ENCODE measurements at regions not wholly inside any gene's neighbourhood (a gene's known extent, or its start where the extent isn't known, plus 50 kb on each side); places are given as distances from the start of the nearest gene placed in this dataset.
"Not testable (repeated sequence)": the region's sequence is repeated elsewhere in the genome, so short reads cannot be mapped to it uniquely, and the experiment has no call there.

- DNase-seq, result no peak
- in situ Hi-C loops (cut with HindIII; ENCODE audit: low pct_ligation_motif_present, low pct_unique_long_range_greater_than_20kb, low sequenced_read_pairs), result no loop called here
These were observed 238.1 kb upstream of the MAF start for GRCh38 chr16:79838496-79839259.

DNA sequence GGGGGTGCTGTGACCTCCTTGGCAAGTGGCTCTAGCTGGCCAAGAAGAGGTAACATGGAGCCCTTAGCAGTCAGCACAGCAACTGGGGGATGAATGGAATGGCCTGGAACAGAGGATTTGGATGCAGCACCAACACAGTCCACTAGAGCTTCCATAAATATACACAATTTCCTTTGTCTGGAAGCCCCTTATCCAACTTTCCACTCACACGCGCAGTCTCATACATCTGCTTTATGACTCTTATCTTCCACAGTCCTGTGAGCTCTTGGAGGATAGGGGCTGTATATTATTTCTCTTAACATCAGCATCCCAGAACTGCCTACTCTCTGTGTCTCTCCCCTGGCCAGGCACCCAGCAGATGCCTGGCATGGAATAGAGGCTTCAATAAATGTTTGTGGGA lies 235.6 kb upstream of the MAF start:
- in situ Hi-C loops (cut with HindIII; ENCODE audit: low pct_ligation_motif_present, low pct_unique_long_range_greater_than_20kb, low sequenced_read_pairs), result no loop called here

DNA sequence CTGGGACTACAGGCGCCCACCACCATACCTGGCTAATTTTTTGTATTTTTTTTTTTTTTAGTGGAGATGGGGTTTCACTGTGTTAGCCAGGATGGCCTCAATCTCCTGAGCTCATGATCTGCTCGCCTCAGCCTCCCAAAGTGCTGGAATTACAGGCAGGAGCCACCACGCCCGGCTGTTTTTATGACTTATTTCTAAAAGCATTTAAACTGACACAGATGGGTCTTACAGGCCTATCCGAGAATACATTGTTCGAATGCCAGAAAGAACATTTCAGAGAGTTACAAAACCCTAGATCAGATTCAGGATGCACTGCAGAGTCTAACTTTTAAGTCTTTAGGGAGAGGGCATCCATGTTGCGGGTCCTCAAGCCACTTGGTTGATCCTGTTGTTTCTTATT lies 234.7 kb upstream of the MAF start:
- DNase-seq, result no peak
- in situ Hi-C loops (cut with HindIII; ENCODE audit: low pct_ligation_motif_present, low pct_unique_long_range_greater_than_20kb, low sequenced_read_pairs), result no loop called here

More for the DNA sequence above, 235.6 kb upstream of the MAF start:
- DNase-seq, result no peak

DNA sequence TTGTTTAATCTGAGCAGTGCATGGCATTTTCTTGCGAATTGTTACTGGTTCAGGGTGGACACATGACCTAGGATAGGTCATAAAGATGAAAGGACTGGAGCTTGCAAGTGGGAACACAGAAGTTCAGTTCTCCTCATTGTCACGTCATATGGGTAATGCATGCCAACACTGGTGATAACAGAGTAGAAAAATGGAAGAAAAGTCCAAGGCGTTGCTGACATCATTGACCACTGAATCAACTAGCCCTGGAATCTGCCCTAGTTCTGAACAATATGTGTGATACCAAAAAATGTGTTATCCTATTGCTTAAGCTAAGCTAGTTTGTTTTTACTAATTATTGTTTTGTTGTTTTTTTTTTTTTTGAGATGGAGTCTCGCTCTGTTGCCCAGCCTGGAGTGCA lies 234.2 kb upstream of the MAF start:
- DNase-seq, result no peak
- in situ Hi-C loops (cut with HindIII; ENCODE audit: low pct_ligation_motif_present, low pct_unique_long_range_greater_than_20kb, low sequenced_read_pairs), result no loop called here

GRCh38 chr16:79834003-79834402 lies 233.5 kb upstream of the MAF start:
- in situ Hi-C loops (cut with HindIII; ENCODE audit: low pct_ligation_motif_present, low pct_unique_long_range_greater_than_20kb, low sequenced_read_pairs); DNase-seq: not testable (repeated sequence)

- DNase-seq, result no peak
- in situ Hi-C loops (cut with HindIII; ENCODE audit: low pct_ligation_motif_present, low pct_unique_long_range_greater_than_20kb, low sequenced_read_pairs), result no loop called here
These were observed 233.0 kb upstream of the MAF start for GRCh38 chr16:79833559-79833958.

GRCh38 chr16:79826732-79827475 lies 226.4 kb upstream of the MAF start:
- no peak for DNase-seq
- in situ Hi-C loops (cut with HindIII; ENCODE audit: low pct_ligation_motif_present, low pct_unique_long_range_greater_than_20kb, low sequenced_read_pairs), result no loop called here

- in situ Hi-C loops (cut with HindIII; ENCODE audit: low pct_ligation_motif_present, low pct_unique_long_range_greater_than_20kb, low sequenced_read_pairs), result no loop called here
- DNase-seq, result no peak
These were observed 224.5 kb upstream of the MAF start for GRCh38 chr16:79825002-79825401.

GRCh38 chr16:79823639-79824038 lies 223.1 kb upstream of the MAF start:
- in situ Hi-C loops (cut with HindIII; ENCODE audit: low pct_ligation_motif_present, low pct_unique_long_range_greater_than_20kb, low sequenced_read_pairs), result no loop called here

GRCh38 chr16:79821911-79822310 lies 221.4 kb upstream of the MAF start:
- in situ Hi-C loops (cut with HindIII; ENCODE audit: low pct_ligation_motif_present, low pct_unique_long_range_greater_than_20kb, low sequenced_read_pairs), result no loop called here
- DNase-seq, result no peak

More at GRCh38 chr16:79823639-79824038, 223.1 kb upstream of the MAF start:
- no peak for DNase-seq

- DNase-seq, result no peak
- in situ Hi-C loops (cut with HindIII; ENCODE audit: low pct_ligation_motif_present, low pct_unique_long_range_greater_than_20kb, low sequenced_read_pairs), result no loop called here
These were observed 215.6 kb upstream of the MAF start for GRCh38 chr16:79816081-79816497.

DNA sequence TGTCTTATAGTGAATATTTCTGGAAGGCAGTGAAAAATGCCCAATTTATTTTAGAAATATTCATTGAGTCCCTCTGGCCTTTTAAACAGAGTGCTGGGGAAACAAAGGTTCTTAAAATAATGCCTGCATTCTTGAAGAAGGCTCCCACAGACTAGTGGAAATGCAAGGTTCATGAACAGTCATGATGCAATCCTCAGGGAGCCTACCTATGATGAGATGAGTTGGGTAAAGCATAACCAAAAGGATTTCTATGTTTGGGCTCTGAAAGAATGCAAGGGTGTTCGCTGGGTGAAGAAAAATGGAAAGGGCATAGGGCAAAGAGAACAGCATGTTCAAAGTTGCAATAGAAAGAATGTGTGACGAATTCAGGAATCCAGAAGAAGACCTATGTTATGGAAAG lies 214.5 kb upstream of the MAF start:
- no peak for DNase-seq
- in situ Hi-C loops (cut with HindIII; ENCODE audit: low pct_ligation_motif_present, low pct_unique_long_range_greater_than_20kb, low sequenced_read_pairs), result no loop called here

DNA sequence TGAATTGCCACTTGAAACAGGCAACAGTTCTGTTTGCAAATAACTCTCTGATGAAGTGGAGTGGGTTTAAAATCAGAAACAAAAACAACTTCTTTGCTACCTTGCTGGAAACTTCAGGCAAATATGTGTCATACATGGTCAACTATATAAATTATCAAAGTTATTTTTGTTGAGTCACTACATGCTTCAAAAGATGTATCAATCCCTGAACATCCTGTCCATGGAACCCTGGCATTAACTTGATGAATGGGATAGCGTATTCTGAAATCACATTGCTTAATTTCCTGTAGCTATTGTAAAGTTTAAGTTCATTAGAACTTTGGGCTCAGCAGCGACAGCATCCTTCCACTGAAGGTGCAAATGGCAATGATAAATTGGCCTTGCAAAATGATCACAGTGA lies 213.6 kb upstream of the MAF start:
- in situ Hi-C loops (cut with HindIII; ENCODE audit: low pct_ligation_motif_present, low pct_unique_long_range_greater_than_20kb, low sequenced_read_pairs), result no loop called here
- no peak for DNase-seq

DNA sequence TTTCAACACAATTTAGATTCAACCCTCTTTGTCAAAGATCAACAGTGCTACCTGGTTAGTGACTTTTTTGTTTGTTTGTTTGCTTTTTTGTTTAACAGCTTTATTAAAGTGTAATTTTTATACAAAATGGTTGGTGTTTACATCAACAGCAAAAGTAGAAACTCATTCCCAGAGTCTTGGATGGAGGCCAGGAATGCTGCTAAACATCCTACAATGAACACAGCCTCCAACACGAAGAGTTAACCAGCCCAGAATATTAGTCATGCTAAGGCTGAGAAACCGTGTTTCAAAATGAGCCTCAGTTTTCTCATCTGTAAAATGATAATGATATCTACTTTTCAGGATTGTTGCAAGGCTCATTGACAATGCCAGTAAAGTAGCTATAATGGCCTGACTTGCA lies 211.0 kb upstream of the MAF start:
- DNase-seq, result no peak
- in situ Hi-C loops (cut with HindIII; ENCODE audit: low pct_ligation_motif_present, low pct_unique_long_range_greater_than_20kb, low sequenced_read_pairs), result no loop called here

DNA sequence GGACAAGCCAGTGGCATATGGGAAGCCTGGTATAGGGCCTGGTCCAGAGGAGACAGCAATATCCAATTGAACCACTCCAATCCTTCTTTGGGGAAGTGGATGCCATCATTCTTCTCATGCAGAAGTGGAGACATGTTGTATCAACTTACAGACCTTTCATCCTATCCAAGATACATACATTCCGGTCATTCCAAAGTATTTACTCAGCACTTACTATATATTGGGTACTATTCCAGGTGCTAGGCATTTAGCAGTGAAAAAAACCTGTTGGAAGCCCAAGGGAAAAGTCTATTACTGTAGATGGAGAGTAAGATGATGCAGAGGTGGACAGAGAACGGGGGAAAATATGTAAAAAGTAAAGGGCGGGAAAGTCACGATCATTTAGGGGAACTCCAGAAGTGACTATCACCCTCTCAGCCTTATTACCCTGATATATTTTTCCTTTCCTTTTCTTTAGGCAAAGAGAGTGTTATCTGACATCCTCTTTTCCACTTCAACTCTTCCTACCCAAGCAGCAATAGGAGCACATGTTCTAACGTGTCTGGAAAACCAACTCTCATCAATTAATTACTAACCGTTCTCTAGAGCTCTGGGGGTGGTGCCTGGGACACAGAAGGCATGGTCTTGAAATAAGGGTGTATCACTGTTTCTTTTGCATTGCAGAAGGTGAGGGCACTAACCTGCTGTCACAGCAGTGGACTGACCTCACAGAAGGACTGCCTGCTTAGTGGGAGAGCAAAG lies 210.1 kb upstream of the MAF start:
- no peak for DNase-seq
- in situ Hi-C loops (cut with HindIII; ENCODE audit: low pct_ligation_motif_present, low pct_unique_long_range_greater_than_20kb, low sequenced_read_pairs), result no loop called here

DNA sequence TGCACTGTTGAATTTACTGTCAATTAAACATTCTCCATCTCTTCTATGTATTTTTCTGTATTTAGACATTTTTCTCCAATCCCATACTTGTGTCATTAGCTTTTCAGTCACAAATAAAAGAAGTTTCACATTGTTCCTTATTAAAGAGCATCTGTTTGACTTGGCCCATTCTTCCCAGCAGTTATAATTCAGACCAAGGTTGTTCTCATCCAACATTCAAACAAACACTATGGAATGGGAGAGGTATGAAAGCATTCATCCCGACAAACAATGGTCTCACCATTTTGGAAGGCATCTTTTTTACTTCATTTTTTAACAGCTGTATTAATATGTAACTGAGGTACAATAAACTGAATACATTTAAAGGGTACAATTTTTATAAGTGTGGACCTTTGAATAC lies 208.8 kb upstream of the MAF start:
- no peak for DNase-seq
- in situ Hi-C loops (cut with HindIII; ENCODE audit: low pct_ligation_motif_present, low pct_unique_long_range_greater_than_20kb, low sequenced_read_pairs), result no loop called here

- in situ Hi-C loops (cut with HindIII; ENCODE audit: low pct_ligation_motif_present, low pct_unique_long_range_greater_than_20kb, low sequenced_read_pairs), result no loop called here
- no peak for DNase-seq
These were observed 208.2 kb upstream of the MAF start for GRCh38 chr16:79808731-79809130.

GRCh38 chr16:79806757-79807156 lies 206.2 kb upstream of the MAF start:
- in situ Hi-C loops (cut with HindIII; ENCODE audit: low pct_ligation_motif_present, low pct_unique_long_range_greater_than_20kb, low sequenced_read_pairs), result no loop called here
- no peak for DNase-seq

- no peak for DNase-seq
- in situ Hi-C loops (cut with HindIII; ENCODE audit: low pct_ligation_motif_present, low pct_unique_long_range_greater_than_20kb, low sequenced_read_pairs), result no loop called here
These were observed 205.1 kb upstream of the MAF start for GRCh38 chr16:79805621-79806020.

Measured in ACHN (cell line).